ENCODE measurements at regions not wholly inside any gene's neighbourhood (a gene's known extent, or its start where the extent isn't known, plus 50 kb on each side); places are given as distances from the start of the nearest gene placed in this dataset.

DNA sequence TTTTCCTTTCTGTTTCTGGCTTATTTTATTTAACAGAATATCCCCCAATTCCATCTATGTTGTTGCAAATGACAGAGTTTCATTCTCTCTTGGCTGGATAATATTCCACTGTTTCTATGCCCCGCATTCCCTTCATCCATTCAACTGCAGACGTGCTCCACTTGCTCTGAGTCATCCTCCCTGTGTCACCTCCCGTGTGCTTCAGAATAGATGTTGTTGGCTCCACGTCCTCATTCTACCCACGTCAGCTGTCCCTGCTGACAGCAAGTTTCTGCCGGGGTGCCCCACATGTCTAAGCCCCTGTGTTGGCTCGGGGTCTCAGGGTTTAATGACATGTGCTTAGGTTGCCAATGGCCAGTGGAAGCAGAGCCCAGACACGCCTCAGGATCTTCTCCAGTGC is 1041.0 kb downstream of the UQCRFS1 start:
- TF ChIP-seq POLR2AphosphoS5 (IDR thresholded peaks at IDR 0.05): no peak
- TF ChIP-seq, protein P1, sequence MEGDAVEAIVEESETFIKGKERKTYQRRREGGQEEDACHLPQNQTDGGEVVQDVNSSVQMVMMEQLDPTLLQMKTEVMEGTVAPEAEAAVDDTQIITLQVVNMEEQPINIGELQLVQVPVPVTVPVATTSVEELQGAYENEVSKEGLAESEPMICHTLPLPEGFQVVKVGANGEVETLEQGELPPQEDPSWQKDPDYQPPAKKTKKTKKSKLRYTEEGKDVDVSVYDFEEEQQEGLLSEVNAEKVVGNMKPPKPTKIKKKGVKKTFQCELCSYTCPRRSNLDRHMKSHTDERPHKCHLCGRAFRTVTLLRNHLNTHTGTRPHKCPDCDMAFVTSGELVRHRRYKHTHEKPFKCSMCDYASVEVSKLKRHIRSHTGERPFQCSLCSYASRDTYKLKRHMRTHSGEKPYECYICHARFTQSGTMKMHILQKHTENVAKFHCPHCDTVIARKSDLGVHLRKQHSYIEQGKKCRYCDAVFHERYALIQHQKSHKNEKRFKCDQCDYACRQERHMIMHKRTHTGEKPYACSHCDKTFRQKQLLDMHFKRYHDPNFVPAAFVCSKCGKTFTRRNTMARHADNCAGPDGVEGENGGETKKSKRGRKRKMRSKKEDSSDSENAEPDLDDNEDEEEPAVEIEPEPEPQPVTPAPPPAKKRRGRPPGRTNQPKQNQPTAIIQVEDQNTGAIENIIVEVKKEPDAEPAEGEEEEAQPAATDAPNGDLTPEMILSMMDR (IDR thresholded peaks at IDR 0.05 in 8 of 11, conservative IDR thresholded peaks at IDR 0.05 in 3 of 11): no peak
- TF ChIP-seq POLR2A (IDR thresholded peaks at IDR 0.05): no peak
- Histone ChIP-seq H3K36me3 (no peaks in the 10 kb centered on the region), H3K27me3 (replicated peaks in 1 of 7) (no peaks in the 10 kb centered on the region), H3K9me3 (peaks cover 0 to 61% (median 24%) of the 10 kb centered on the region in 8 donors), H3K4me1 (no peaks in the 10 kb centered on the region), H3K4me3 (no peak overlapping the region), H3K27ac (no peak overlapping the region)
- 86 to 94% (median 87%) methylated on average over 8 of the region's 8 CpGs for WGBS, 5 donors
- intact Hi-C loops (cut with DNase I; ENCODE audit: low total_unique reads): no loop called here
- DNase-seq: no peak

DNA sequence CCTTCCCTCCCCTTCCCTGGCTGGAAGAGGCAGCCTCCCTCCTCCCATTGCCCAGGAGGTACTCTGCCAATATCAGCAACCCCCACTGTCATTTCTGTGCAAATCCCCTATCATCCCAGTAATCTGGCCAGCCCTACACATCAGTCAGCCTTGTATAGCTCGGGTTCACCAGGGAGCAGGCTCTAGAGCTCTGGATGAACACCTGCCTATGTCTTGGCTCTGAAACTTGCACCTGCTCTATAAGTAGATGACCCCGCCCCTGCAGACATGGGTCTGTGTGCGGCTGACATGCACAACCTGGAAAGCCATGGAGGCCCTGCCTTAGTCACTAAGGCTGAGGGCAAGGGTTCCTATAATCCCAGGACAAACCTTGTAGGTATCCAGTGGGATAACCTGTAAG is 1042.9 kb downstream of the UQCRFS1 start:
- Histone ChIP-seq H3K27me3 (replicated peaks in 1 of 7) (no peaks in the 10 kb centered on the region), H3K4me1 (no peaks in the 10 kb centered on the region), H3K9me3 (peaks cover 0 to 51% (median 6%) of the 10 kb centered on the region in 8 donors), H3K36me3 (no peaks in the 10 kb centered on the region), H3K27ac (no peak overlapping the region), H3K4me3 (no peak overlapping the region)
- DNase-seq: no peak
- intact Hi-C loops (cut with DNase I; ENCODE audit: low total_unique reads): no loop called here
- WGBS, 5 donors: 71 to 81% (median 73%) methylated on average over 2 to 3 of the region's 3 CpGs
- TF ChIP-seq POLR2A (IDR thresholded peaks at IDR 0.05): no peak

DNA sequence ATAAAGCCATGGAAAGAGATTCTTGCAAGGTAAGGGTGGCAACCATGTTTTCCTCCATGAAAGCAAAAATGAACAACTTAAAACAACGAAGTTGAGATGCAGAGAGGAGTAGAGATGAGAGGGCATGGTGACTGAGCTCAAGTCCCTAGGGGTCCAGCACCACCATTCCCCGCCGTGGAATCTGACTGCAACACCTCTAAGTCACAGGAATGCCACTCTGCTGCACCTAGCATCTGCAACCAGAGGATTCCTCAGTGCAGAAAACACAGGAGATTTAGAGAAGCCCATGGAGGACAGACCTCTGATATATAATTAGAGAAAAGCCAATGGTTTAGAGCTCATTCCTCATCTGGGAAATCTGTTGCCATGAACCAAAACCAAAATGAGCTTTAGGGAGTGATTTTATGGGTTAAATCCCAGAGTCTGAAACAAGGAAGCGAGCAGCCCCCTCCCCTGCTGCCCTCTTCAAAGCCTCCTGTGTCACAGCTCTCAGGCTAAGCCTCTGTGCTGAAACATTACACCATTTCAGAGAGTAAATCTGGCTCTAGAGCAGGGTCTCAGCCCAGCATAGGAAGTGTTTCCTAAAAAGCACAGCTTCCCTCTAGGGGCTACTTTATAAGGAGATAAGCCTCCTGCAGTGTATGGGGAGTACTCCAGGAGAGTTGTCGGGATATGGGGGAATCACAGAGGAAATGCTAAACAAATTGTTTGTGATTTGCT is 1043.6 kb downstream of the UQCRFS1 start:
- intact Hi-C loops (cut with DNase I; ENCODE audit: low total_unique reads): no loop called here
- H3K4me1 ChIP-seq: no peaks in the 10 kb centered on the region
- DNase-seq: no peak
- no peaks in the 10 kb centered on the region for H3K27me3 ChIP-seq (replicated peaks in 1 of 7)
- H3K27ac ChIP-seq: no peak overlapping the region
- H3K36me3 ChIP-seq: no peaks in the 10 kb centered on the region
- no peak overlapping the region for H3K4me3 ChIP-seq
- no peak for TF ChIP-seq POLR2A (IDR thresholded peaks at IDR 0.05)
- no peak for TF ChIP-seq POLR2AphosphoS5 (IDR thresholded peaks at IDR 0.05)
- peaks cover 0 to 48% (median 2%) of the 10 kb centered on the region in 8 donors for H3K9me3 ChIP-seq
- WGBS, 5 donors: 19 to 32% (median 22%) methylated on average over 5 of the region's 5 CpGs

- TF ChIP-seq POLR2A (IDR thresholded peaks at IDR 0.05) (no peak), POLR2AphosphoS5 (IDR thresholded peaks at IDR 0.05) (no peak)
- TF ChIP-seq, protein P1 (IDR thresholded peaks at IDR 0.05 in 8 of 11, conservative IDR thresholded peaks at IDR 0.05 in 3 of 11): no peak
- Histone ChIP-seq H3K36me3 (no peaks in the 10 kb centered on the region), H3K27ac (no peak overlapping the region), H3K4me3 (no peak overlapping the region), H3K4me1 (no peaks in the 10 kb centered on the region), H3K27me3 (replicated peaks in 1 of 7) (no peaks in the 10 kb centered on the region), H3K9me3 (peaks cover 0 to 48% (median 2%) of the 10 kb centered on the region in 8 donors)
- WGBS, 5 donors: 48 to 56% (median 52%) methylated on average over 2 of the region's 2 CpGs
- DNase-seq: no peak
- intact Hi-C loops (cut with DNase I; ENCODE audit: low total_unique reads): no loop called here
These were observed 1044.4 kb downstream of the UQCRFS1 start for GRCh38 chr19:28168557-28168956.

- no peak for DNase-seq
- H3K27ac ChIP-seq: no peak overlapping the region
- H3K9me3 ChIP-seq: peaks cover 0 to 49% (median 1%) of the 10 kb centered on the region in 8 donors
- intact Hi-C loops (cut with DNase I; ENCODE audit: low total_unique reads): no loop called here
- TF ChIP-seq, protein P1 (IDR thresholded peaks at IDR 0.05 in 8 of 11, conservative IDR thresholded peaks at IDR 0.05 in 3 of 11): no peak
- no peak for TF ChIP-seq POLR2A (IDR thresholded peaks at IDR 0.05)
- TF ChIP-seq POLR2AphosphoS5 (IDR thresholded peaks at IDR 0.05): no peak
- WGBS, 5 donors: 80 to 94% (median 88%) methylated on average over 8 of the region's 8 CpGs
- no peaks in the 10 kb centered on the region for H3K27me3 ChIP-seq (replicated peaks in 1 of 7)
- no peaks in the 10 kb centered on the region for H3K4me1 ChIP-seq
- no peaks in the 10 kb centered on the region for H3K36me3 ChIP-seq
- no peak overlapping the region for H3K4me3 ChIP-seq
These were observed 1046.9 kb downstream of the UQCRFS1 start for GRCh38 chr19:28166025-28166424.

All from spleen (tissue), 11 donors.